HG03575 (cell line): ENCODE measurements at regions not wholly inside any gene's neighbourhood (a gene's known extent, or its start where the extent isn't known, plus 50 kb on each side); places are given as distances from the start of the nearest gene placed in this dataset.

Source experiments
- ATAC-seq: cut with Tn5 transposase; IDR thresholded peaks from one replicate; pipeline ENCODE4 v1.9.1; 2021; ENCODE audit not compliant: unreplicated experiment, insufficient number of reproducible peaks, low FRiP score; ENCODE audit errors: extremely low read depth

DNA sequence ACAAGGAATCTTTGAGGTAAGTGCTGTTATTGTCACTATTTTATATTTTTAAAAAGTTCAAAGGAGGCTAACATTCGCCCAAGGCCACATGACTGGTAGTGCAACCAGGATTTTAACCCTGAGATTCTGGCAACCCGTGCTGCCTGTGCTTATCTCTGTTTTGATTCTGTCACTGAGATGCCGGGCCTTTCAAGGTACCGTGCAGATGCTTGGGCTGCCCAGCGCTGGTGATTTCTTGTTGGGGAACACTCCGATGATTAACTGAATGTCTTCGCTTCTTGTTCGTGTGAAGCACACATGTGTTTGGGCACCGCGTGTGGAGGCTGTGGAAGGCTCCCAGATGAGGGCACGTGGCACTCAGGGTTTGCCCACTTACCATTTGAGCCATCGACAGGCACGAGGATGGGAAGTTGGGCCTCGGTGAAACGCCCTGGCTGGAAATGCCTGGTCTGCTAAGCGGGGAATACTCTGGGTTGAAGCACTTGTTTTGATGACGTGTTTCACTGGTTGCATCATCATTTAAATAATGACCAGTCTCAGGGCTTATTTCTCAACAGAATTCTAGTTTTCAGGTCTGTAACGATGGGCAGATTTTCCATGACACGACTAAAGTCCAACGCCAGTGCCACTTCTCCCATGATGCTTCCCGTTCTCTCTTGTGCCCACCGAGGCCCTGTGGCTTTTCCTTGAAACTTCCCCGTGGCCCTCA lies 392.7 kb downstream of the FGF9 start:
- ATAC-seq = no peak

DNA sequence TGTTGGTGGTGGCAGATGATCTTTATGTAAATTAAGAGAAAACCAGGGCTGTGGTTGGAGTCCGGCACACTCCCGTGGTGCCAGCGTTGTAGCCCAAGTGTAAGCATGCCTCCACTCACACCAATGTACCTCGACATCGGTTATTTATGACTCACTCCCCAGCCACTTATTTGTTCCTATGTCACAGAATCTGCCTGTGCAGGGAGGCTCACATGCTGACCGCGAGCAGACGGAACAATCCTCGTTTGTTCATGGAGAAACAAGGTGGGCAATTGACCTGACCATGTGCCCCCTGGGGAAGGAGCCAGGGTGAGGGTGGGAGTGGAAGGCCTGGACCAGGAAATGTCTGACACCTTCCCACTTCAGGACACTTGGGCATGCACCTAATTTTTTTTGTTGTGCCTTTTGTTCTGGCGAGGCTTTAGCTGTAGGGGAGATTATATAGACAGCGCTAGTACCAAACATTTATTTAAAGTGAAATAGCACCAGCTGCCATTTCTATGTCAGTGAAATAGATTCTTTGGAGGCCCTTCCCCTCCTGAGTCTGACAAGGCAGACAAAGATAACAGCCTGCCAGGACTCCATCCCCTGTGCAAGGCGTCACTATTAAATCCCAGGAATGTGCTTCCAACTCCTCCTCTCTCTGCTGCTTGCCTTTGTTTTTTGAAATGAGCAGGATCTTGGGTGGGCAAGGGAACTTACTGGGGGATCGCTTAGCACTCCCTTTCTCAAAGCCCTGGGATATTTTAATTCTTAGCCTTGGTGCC lies 394.2 kb downstream of the FGF9 start:
- no peak for ATAC-seq

DNA sequence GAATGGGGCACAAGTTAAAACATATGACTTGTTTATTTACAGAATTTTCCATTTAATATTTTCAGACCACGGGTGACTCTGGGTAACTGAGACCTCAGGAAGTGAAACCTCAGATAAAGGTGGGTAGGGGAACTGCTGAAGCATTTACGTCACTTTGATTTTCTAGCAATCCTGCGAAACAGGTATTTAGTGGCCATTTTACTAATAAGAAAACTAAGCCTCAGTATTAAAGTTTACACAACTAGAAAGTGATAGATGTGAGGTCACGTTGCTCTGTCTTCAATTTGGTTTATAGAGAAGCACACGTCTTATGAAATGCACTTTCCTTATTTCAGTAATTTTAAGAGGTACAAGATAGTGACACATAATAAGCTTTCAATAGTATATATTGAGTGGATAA lies 402.8 kb downstream of the FGF9 start:
- ATAC-seq = no peak

DNA sequence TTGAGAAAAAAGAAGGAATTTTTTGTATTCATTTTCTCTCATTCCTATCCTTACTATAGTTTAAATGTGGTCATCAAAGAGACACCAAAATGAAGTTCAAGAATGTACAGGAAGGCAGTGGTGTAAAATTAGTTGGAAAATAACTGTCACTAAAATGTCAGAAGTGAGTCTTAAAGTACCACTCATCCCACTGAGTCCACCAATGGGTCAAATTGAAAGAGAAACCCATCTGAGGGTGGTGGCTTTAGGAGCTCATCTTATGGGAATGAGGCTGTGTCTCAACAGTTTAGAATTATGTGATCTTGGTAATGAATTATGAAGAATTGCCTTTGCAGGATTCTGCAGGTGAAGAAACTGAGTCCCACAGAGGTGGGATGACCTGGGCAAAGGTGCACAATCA lies 403.5 kb downstream of the FGF9 start:
- ATAC-seq = no peak

DNA sequence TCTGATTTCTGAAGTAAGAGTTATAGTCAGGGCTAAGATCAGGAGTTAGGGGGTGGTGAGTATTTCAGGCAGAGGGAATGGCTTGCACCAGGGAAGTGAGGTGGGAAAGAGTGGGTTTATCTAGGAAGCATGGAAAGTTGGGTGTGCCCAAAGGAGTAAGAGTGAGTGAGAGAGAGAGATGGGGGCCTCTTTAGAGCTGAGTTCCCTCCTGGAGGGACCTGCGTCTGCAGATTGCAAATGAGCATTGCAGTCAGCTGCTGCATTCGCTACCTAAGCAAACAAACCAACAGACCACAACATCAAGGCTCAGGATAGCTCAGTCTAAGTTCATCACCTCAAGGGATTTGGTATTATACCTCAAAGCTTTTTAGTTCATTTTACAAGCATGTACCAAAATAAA lies 405.8 kb downstream of the FGF9 start:
- ATAC-seq = no peak

DNA sequence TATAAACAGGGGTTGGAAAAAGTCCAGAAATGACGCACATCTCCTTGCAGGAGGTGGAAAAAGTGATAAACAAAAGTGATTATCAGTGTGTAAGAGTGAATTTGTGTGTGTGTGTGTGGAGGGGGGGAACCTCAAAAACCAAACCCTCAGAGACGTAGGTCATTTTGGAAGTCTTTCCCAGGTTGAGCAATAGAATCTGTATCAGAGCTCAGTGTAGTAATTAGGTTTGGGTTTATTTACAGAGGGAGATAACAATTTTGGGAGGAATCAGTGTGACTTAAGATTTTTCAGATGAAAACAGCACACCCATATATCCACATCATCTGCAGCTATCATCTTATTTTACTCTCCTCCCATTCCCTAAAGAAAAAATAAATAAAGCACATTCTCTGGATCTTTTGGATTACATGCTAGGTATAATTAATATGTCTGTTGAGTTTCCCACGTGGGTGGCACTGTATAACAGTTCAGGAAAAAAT lies 406.4 kb downstream of the FGF9 start:
- ATAC-seq = no peak

DNA sequence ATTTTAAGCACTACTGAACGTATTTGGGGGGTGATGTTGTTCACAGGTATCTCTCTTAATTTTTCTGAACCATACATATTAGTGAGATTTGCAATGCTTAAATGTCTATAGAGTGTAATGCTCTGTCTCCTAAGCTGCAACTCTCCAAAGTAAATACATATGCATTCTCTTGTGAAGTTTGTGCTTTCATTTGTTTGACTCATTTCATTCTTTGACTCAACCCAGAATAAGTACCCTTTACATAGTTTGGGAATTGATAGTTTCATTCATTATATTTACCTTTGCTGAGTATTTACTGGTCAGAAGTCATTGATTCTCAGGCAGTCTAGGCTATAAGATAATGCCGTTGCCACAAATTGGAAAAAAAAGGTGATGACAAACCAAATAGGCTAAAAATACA lies 406.9 kb downstream of the FGF9 start:
- ATAC-seq = no peak

DNA sequence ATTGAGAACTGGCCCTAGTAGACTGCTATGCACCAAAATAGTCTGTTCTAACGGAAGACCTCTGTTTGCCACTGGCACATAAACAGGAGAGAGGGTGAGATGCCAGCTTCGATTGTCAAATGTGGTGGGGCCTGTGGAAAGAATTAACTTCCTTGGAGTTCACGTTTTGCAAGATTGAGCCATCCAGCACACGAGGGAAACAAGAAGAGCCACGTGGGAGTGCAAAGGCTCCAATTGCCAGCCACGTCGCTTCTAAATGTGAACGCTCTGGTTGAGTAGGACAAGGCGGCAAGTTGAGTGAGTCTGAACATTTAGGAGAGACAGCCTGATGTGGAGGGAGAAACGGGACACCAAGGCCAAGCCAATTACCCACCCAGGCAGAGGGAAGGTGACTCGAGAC lies 409.1 kb downstream of the FGF9 start:
- no peak for ATAC-seq

DNA sequence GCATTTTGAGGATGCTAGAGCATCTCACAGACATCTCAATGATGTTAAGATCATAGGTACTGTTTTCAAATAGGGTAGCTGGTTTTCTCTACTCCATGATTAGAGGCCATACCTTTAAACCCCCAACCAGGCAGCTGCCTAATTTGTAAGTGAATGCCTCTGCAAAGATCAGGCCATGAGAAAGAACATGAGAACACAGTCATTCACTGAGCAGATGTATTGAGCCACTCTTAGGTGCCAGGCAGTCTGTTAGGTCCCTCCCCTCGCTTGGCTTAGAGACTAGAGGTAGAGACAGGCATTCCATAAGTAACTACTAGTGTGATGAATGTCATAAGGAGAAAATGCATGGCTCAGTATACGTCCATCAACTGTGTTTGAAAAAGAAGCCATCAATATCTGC lies 410.0 kb downstream of the FGF9 start:
- no peak for ATAC-seq

DNA sequence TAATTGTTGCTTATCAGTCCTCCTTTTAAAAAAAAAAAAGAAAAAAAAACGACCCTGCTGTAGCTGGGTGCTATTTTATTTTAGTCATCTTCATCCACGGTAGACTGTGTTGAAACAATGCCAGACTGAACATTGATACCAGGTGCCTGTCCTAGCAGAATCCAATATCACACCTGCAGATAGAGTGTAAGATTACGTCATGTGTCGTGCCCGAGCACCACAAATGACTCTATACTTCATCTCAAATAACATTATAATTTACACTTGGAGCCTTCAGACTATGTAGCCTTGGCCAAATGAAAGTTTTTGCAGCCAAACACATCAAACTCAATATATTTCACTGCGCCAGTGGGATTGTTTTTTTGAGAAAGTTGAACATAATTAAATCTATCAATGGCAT lies 410.6 kb downstream of the FGF9 start:
- ATAC-seq = no peak

DNA sequence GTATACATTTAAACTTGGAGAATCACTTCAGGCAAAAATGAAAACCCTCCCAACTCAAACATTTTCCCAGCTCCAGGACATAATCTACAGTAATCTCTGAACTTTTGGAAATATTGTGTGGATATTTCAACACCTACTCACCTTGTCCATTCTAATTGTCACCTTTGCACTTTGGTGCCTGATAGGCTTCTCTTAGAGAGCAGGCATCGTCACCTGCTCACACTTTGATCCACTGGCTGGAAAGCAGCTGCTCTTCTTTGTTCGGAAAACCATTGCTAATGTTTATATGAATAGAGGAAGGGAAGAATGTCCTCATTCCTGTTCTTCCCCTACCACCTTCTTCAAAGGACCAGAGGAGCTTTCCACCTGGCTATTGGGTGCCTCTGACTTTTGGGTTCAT lies 411.2 kb downstream of the FGF9 start:
- no peak for ATAC-seq

DNA sequence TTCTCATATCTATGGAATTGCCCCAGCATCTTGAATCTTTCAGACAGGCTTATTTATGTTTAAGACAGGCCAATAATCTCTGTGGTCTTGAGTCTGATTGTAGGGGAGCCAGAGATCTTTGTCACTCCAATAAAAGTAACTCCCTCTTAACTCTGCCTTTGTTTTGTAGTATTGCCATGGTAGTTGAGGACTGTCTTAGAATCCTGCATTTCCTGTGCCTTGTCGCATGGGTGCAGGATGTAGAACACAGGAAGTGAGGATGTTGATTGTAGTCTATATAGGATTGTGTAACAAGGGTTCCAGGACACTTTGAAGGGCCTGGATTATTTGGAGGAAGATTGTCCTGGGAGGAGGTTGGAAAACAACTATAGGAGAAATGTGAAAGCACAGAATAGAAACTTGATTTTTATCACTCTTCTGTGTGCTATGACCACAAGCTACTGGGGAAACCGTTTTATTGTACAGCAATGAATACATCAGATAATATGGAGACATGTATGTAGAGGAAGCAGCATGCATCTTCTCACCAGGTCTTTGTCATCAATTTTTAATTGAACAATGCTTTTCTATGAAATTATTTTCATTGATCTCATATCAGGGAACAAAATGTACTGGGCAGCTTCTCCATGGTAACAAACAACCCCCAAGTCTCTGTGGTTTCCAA lies 411.7 kb downstream of the FGF9 start:
- no peak for ATAC-seq

DNA sequence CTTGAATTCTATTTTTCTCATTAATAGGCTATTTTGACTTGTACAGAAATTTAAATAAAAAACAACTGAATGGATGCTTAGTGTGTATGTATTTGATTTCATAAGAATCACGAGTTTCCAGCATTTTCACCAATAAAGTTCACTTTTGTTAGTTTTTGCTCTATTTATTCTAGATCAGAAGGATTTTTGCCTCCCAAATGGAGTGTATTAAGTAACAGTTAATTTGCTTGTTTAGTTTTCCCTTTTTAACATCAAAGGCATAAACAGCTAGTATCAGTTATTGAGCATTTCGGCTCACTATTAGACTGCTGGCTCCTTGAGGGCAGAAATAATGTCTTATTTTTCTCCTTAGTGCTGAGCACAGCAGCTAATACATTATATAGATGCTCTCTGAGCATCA lies 414.1 kb downstream of the FGF9 start:
- no peak for ATAC-seq

DNA sequence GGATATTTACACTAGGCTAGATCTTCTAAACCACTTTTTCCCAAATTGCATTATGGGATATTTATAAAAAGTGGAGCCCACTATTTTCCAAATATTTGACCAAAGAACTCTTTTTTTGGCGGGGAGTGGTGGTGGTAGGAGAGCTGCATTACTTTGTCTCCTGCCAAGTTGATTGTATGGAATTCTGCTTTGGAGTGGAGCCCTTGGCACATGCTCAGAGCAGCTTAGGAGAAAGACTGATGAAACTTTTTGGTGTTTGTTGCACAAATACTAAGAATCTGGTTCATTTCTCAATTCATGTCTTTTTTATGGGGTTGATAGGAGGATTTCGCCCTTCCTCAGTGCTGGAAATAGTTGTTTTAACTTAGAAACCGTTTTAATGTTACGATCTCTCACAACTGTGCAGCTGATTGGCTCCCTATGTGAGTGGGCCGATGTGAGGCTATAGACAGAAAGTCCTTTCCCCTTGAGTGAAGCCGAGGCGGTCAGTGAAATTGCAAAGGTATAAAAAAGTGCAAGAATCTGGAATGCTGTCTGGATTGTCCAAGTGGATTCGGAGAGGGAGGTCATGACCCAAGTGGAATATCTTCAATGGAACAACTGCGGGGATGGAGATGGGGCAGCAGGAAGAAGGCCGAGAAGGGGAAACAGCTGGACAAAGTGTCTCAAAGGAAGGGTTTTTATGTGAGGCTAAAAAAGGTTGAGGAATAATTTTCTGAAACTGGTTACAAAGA lies 415.9 kb downstream of the FGF9 start:
- ATAC-seq = no peak

DNA sequence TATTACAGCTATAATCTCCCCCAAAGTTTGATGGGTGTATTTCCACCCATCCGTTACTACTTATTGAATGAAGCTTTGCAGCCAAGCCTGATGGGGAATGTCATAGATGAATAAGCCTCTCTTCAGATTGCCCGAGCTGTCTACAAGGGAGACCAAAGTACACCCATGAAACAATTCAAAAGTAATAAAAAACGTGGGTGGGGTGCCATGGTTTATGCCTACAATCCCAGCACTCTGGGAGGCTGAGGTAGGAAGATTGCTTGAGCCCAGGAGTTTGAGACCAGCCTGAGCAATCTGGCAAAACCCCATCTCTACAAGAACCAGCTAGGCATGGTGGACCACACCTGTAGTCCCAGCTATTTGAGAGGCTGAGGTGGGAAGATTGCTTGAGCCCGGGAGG lies 419.2 kb downstream of the FGF9 start:
- no peak for ATAC-seq

DNA sequence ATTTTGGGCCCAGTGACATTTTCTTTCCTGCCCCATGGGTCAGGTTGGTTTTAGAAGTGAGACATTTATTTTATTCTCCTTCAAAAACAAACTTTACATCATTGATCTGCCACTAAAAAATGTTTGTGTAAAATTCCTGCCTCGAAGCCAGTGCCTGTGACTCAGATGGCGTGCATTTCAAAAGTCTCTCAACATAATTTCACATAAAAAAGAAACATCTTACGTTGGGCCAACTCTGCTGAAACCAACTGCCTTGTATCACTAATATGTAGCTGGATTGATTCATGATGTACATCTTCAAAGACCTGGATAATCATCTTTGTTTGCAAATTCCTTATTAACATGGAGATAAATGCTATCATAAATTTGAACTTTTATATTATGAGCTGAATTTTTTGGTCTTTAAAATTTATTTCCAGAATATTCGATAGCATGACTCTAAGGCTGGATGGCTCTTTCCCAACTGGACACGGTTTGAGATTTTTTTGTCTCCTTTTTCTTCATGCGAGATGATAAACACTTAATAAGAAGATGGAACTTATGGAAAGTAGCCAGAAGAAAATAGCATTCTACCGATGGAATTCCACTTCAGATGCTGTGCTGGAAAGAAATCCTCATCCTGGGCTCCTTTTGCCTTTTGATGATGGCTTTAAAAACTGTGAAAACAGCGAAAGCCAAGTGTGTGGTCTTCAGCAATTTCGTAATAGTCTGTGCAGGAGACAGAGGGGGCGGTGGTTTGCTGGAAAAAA lies 420.5 kb downstream of the FGF9 start:
- no peak for ATAC-seq

DNA sequence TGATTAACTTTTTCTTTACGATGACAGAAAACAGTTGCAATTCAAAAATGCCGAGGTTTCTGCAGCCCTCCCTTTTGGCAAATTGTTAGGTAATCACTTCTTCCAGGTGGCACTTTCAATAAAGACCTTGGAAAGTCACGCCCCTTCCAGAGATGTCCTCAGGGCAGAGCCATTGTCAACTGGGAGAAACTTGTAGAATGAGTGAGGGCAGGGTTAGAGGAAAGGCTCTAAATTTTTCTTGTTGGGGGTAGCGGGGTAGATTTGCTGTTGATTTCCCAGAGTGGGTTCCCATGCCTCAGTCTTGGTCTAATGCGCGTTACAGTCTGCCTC lies 421.1 kb downstream of the FGF9 start:
- ATAC-seq = no peak

DNA sequence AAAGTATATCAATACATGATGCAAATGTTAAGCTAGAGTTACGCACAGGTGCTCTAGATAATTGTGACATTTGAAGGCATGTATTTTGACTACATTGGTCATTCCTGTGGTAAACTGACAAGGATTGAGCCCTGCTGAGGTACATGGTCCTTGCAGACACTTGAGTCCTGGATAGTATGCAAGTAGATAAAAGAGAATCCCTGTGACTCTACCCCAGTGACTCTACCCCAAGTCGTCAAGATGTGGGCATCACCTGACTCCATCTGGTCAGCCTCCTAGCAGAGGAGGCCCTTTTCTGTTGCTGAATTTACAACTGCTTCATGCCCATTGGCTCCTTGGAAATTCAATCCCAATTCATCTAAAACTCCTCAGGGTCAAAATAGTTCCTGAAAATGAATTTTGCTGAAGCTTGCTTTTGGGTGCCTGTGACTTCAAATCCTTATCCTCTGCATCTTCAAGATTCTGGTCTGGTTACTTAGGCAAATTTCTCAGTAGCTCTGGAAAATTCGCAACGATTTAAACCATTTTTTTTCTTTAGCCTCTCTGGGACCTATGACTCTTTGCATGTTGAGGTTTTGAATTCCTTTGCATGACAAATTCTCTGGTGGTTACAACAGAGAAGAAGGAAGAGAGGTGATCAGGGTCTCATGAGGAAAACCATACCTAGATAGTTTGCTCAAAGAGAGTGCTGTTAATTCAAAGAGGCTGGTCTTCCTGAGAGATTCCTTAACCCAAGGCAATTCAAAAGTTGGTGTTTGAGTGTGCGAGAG lies 422.1 kb downstream of the FGF9 start:
- no peak for ATAC-seq
